SK-N-SH (cell line): ENCODE measurements at regions not wholly inside any gene's neighbourhood (a gene's known extent, or its start where the extent isn't known, plus 50 kb on each side); places are given as distances from the start of the nearest gene placed in this dataset.

Source experiments
- CTCF ChIA-PET: fragments of 300-600, 350-600 bp; formaldehyde crosslinking; extraction: SDS; loops from one replicate; lab custom pipeline; 2021; lab: Yijun Ruan, JAX
- POLR2A ChIA-PET: fragments of 350-600 bp; sonication (Branson Sonifier 250); formaldehyde crosslinking; extraction: SDS; loops from one replicate; lab custom pipeline; 2020; ENCODE audit warnings: antibody characterized with exemption, inconsistent platforms; lab: Yijun Ruan, JAX
- DNase-seq: peaks from one replicate; pipeline ENCODE4 v3.0.0; 2012
- H2AFZ ChIP-seq: fragments of 200-600 bp; sonication (generic); 2 replicates; pipeline ENCODE4 v1.8.1; 2016; ENCODE audit warnings: antibody characterized with exemption, mild to moderate bottlenecking, low read depth
- H3F3A ChIP-seq: fragments of 200-600 bp; sonication (generic); replicated peaks from 2 replicates; pipeline ENCODE3; 2016; ENCODE audit warnings: antibody characterized with exemption, mild to moderate bottlenecking; ENCODE audit not compliant: insufficient read depth
- H3K27ac ChIP-seq, 2 experiments: fragments of 200-500 bp in 1 of 2; fragments of 200-600 bp in 1 of 2; sonication (Bioruptor generic) in 1 of 2; sonication (generic), shearing (Covaris generic) in 1 of 2; 2 replicates each; pipeline versions ENCODE4 v1.5.1 to v1.6.1; 2014 to 2016; ENCODE audit warnings: low read depth in 2 of 2, inconsistent platforms in 1 of 2, low read length in 1 of 2, mild to moderate bottlenecking in 1 of 2, mixed read lengths in 1 of 2
- H3K27me3 ChIP-seq: fragments of 200-600 bp; sonication (generic), shearing (Covaris generic); 2 replicates; pipeline ENCODE4 v1.6.1; 2016; ENCODE audit warnings: mixed run types; ENCODE audit not compliant: insufficient read depth
- H3K36me3 ChIP-seq, 2 experiments: fragments of 200-500 bp in 1 of 2; fragments of 200-600 bp in 1 of 2; sonication (Bioruptor generic) in 1 of 2; sonication (generic) in 1 of 2; replicated peaks in 1 of 2; 2 replicates each; pipeline versions ENCODE3 to v1.5.1; 2014 to 2016; ENCODE audit warnings: low read length in 1 of 2, mild to moderate bottlenecking in 1 of 2; ENCODE audit not compliant: insufficient read depth in 2 of 2, control insufficient read depth in 1 of 2
- H3K4me1 ChIP-seq, 2 experiments: fragments of 200-500 bp in 1 of 2; fragments of 200-600 bp in 1 of 2; sonication (Bioruptor generic) in 1 of 2; sonication (generic), shearing (Covaris generic) in 1 of 2; 2 replicates each; pipeline versions ENCODE4 v1.5.1 to v1.6.1; 2014 to 2016; ENCODE audit warnings: low read depth in 1 of 2, low read length in 1 of 2, mixed run types in 1 of 2; ENCODE audit not compliant: insufficient read depth in 2 of 2, control insufficient read depth in 1 of 2
- H3K4me2 ChIP-seq: fragments of 200-600 bp; sonication (generic), shearing (Covaris generic); 2 replicates; pipeline ENCODE4 v1.6.1; 2017; ENCODE audit warnings: mixed run types
- H3K4me3 ChIP-seq, 2 experiments: fragments of 200-500 bp in 1 of 2; fragments of 200-600 bp in 1 of 2; sonication (Bioruptor generic) in 1 of 2; sonication (generic), shearing (Covaris generic) in 1 of 2; 2 replicates each; pipeline versions ENCODE4 v1.5.1 to v1.8.1; 2014 to 2016; ENCODE audit warnings: low read depth in 2 of 2, inconsistent platforms in 1 of 2, low read length in 1 of 2, mild to moderate bottlenecking in 1 of 2, mixed read lengths in 1 of 2, moderate library complexity in 1 of 2
- H3K79me2 ChIP-seq: fragments of 200-600 bp; sonication (generic); 2 replicates; pipeline ENCODE4 v1.8.1; 2017; ENCODE audit warnings: mild to moderate bottlenecking; ENCODE audit not compliant: insufficient read depth
- H3K9ac ChIP-seq: fragments of 200-600 bp; sonication (generic); 2 replicates; pipeline ENCODE4 v1.6.1; 2017; ENCODE audit warnings: mixed run types
- H3K9me2 ChIP-seq: fragments of 200-600 bp; sonication (generic); 2 replicates; pipeline ENCODE4 v1.6.1; 2017; ENCODE audit warnings: mixed run types
- H3K9me3 ChIP-seq: fragments of 200-600 bp; sonication (generic); 2 replicates; pipeline ENCODE4 v1.6.1; 2017; ENCODE audit warnings: mixed run types, mild to moderate bottlenecking, moderate library complexity
- H4K20me1 ChIP-seq: fragments of 200-600 bp; sonication (generic); 2 replicates; pipeline ENCODE4 v1.6.1; 2017; ENCODE audit warnings: mild to moderate bottlenecking, mixed run types; ENCODE audit not compliant: insufficient read depth
- CHD2 ChIP-seq: fragments of 150-350 bp; IDR thresholded peaks from 2 replicates; pipeline ENCODE4 v1.6.1; 2018; ENCODE audit warnings: low read length; ENCODE audit not compliant: partially characterized antibody
- CTCF ChIP-seq: fragments of 200-600 bp; sonication (generic); IDR thresholded peaks from 2 replicates; pipeline ENCODE4 v1.6.1; 2017; ENCODE audit warnings: antibody characterized with exemption, mild to moderate bottlenecking, moderate library complexity
- ELF1 ChIP-seq: IDR thresholded peaks from 2 replicates; pipeline ENCODE4 v1.4.0; 2012
- EP300 ChIP-seq, 2 experiments: IDR thresholded peaks; 2 replicates each; pipeline versions ENCODE4 v1.4.0 to v1.6.1; 2012; ENCODE audit warnings: borderline replicate concordance in 1 of 2, low read depth in 1 of 2, low read length in 1 of 2
- FOXM1 ChIP-seq: IDR thresholded peaks from 2 replicates; pipeline ENCODE4 v1.4.0; 2012; ENCODE audit warnings: low read depth, mild to moderate bottlenecking
- GABPA ChIP-seq: IDR thresholded peaks from 2 replicates; pipeline ENCODE4 v1.4.0; 2012; ENCODE audit warnings: low read depth, mild to moderate bottlenecking
- GATA2 ChIP-seq: sonication (generic); formaldehyde crosslinking; IDR thresholded peaks from 2 replicates; pipeline ENCODE4 v1.5.0; 2020; ENCODE audit warnings: mild to moderate bottlenecking, missing genetic modification reagents
- JUND ChIP-seq: IDR thresholded peaks from 2 replicates; pipeline ENCODE4 v1.4.0; 2012
- MXI1 ChIP-seq: IDR thresholded peaks from 2 replicates; pipeline ENCODE4 v1.6.1; 2012; ENCODE audit warnings: mild to moderate bottlenecking, low read depth, low read length, improper control_type of control experiment
- NFIC ChIP-seq: IDR thresholded peaks from 2 replicates; pipeline ENCODE4 v1.4.0; 2012; ENCODE audit warnings: borderline replicate concordance
- POLR2AphosphoS5 ChIP-seq: IDR thresholded peaks from 2 replicates; pipeline ENCODE4 v1.6.1; 2012; ENCODE audit warnings: low read depth, low read length
- RAD21 ChIP-seq: IDR thresholded peaks from 2 replicates; pipeline ENCODE4 v1.6.1; 2012; ENCODE audit warnings: mild to moderate bottlenecking, low read length
- RCOR1 ChIP-seq: fragments of 150-350 bp; IDR thresholded peaks from 2 replicates; pipeline ENCODE4 v1.6.1; 2017; ENCODE audit warnings: antibody characterized with exemption, low read length
- RXRA ChIP-seq: IDR thresholded peaks from 2 replicates; pipeline ENCODE4 v1.4.0; 2012; ENCODE audit warnings: low read depth, mild to moderate bottlenecking, borderline replicate concordance
- SMC3 ChIP-seq: IDR thresholded peaks from 2 replicates; pipeline ENCODE4 v1.6.1; 2012; ENCODE audit warnings: low read depth, low read length, improper control_type of control experiment
- TCF12 ChIP-seq: IDR thresholded peaks from 2 replicates; pipeline ENCODE4 v1.4.0; 2012
- YY1 ChIP-seq: IDR thresholded peaks from 2 replicates; pipeline ENCODE4 v1.4.0; 2012; ENCODE audit warnings: low read depth, mild to moderate bottlenecking
- ZBTB33 ChIP-seq: IDR thresholded peaks from 2 replicates; pipeline ENCODE4 v1.4.0; 2012; ENCODE audit warnings: low read depth, borderline replicate concordance
- TF ChIP-seq, protein P1 (sequence below): fragments of 150-350 bp; IDR thresholded peaks from 2 replicates; pipeline ENCODE4 v1.6.1; 2017; ENCODE audit warnings: antibody characterized with exemption, low read length, low read depth, borderline replicate concordance
- TF ChIP-seq, protein P2 (sequence below): IDR thresholded peaks from 2 replicates; pipeline ENCODE4 v1.4.0; 2012; ENCODE audit warnings: low read depth, borderline replicate concordance
- TF ChIP-seq, protein P3 (sequence below): IDR thresholded peaks from 2 replicates; pipeline ENCODE4 v1.4.0; 2012; ENCODE audit warnings: low read depth

GRCh38 chr10:9685596-9685995 lies 1332.1 kb upstream of the CELF2 start:
- no peaks in the 10 kb centered on the region for H3K27me3 ChIP-seq
- H3K36me3 ChIP-seq = no peaks in the 10 kb centered on the region
- no peak overlapping the region for H3K9ac ChIP-seq
- no peaks in the 10 kb centered on the region for H3K4me1 ChIP-seq
- CTCF ChIA-PET = no interaction called here
- H3K27ac ChIP-seq = no peak overlapping the region
- no peak overlapping the region for H2AFZ ChIP-seq
- no peaks in the 10 kb centered on the region for H3K9me2 ChIP-seq
- H3K9me3 ChIP-seq = no peaks in the 10 kb centered on the region
- DNase-seq = no peak
- no peaks in the 10 kb centered on the region for H3K79me2 ChIP-seq
- TF ChIP-seq CHD2 (no peak), POLR2AphosphoS5 (no peak), NFIC (no peak), RXRA (no peak), GATA2 (CRISPR knock-in tag) (no peak), CTCF (no peak)
- TF ChIP-seq, protein P1, sequence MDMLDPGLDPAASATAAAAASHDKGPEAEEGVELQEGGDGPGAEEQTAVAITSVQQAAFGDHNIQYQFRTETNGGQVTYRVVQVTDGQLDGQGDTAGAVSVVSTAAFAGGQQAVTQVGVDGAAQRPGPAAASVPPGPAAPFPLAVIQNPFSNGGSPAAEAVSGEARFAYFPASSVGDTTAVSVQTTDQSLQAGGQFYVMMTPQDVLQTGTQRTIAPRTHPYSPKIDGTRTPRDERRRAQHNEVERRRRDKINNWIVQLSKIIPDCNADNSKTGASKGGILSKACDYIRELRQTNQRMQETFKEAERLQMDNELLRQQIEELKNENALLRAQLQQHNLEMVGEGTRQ = no peak
- TF ChIP-seq, protein P2, sequence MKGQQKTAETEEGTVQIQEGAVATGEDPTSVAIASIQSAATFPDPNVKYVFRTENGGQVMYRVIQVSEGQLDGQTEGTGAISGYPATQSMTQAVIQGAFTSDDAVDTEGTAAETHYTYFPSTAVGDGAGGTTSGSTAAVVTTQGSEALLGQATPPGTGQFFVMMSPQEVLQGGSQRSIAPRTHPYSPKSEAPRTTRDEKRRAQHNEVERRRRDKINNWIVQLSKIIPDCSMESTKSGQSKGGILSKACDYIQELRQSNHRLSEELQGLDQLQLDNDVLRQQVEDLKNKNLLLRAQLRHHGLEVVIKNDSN = no peak
- H4K20me1 ChIP-seq = no peaks in the 10 kb centered on the region
- H3K4me2 ChIP-seq = no peak overlapping the region
- POLR2A ChIA-PET = no interaction called here
- H3F3A ChIP-seq = no peaks in the 10 kb centered on the region
- no peak overlapping the region for H3K4me3 ChIP-seq

GRCh38 chr10:9688711-9689110 lies 1329.0 kb upstream of the CELF2 start:
- no peak overlapping the region for H3K4me2 ChIP-seq
- H3K4me3 ChIP-seq = no peak overlapping the region
- H3K4me1 ChIP-seq = no peaks in the 10 kb centered on the region
- no peak overlapping the region for H3K9ac ChIP-seq
- no peaks in the 10 kb centered on the region for H4K20me1 ChIP-seq
- no peaks in the 10 kb centered on the region for H3K36me3 ChIP-seq
- ChIA-PET CTCF (no interaction called here), POLR2A (no interaction called here)
- H3K27ac ChIP-seq = no peak overlapping the region
- no peaks in the 10 kb centered on the region for H3K9me3 ChIP-seq
- no peaks in the 10 kb centered on the region for H3K79me2 ChIP-seq
- no peak overlapping the region for H2AFZ ChIP-seq
- no peaks in the 10 kb centered on the region for H3K9me2 ChIP-seq
- H3F3A ChIP-seq = no peaks in the 10 kb centered on the region
- H3K27me3 ChIP-seq = no peaks in the 10 kb centered on the region
- DNase-seq = no peak
- no peak for TF ChIP-seq RAD21
- no peak for TF ChIP-seq ZBTB33
- no peak for TF ChIP-seq GABPA
- TF ChIP-seq EP300 (IDR thresholded peaks at IDR 0.05; ENCODE audit: borderline replicate concordance in 1 of 2, low read depth in 1 of 2, low read length in 1 of 2) = no peak
- TF ChIP-seq POLR2AphosphoS5 = no peak
- TF ChIP-seq RCOR1 = no peak
- TF ChIP-seq TCF12 = no peak
- TF ChIP-seq FOXM1 = no peak
- TF ChIP-seq, protein P3, sequence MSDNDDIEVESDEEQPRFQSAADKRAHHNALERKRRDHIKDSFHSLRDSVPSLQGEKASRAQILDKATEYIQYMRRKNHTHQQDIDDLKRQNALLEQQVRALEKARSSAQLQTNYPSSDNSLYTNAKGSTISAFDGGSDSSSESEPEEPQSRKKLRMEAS = no peak
- no peak for TF ChIP-seq CTCF
- TF ChIP-seq GATA2 (CRISPR knock-in tag) = no peak
- no peak for TF ChIP-seq JUND
- no peak for TF ChIP-seq MXI1
- no peak for TF ChIP-seq YY1
- no peak for TF ChIP-seq SMC3
- TF ChIP-seq ELF1 = no peak
- TF ChIP-seq RXRA = no peak
